ENCODE measurements at regions not wholly inside any gene's neighbourhood (a gene's known extent, or its start where the extent isn't known, plus 50 kb on each side); places are given as distances from the start of the nearest gene placed in this dataset.

DNA sequence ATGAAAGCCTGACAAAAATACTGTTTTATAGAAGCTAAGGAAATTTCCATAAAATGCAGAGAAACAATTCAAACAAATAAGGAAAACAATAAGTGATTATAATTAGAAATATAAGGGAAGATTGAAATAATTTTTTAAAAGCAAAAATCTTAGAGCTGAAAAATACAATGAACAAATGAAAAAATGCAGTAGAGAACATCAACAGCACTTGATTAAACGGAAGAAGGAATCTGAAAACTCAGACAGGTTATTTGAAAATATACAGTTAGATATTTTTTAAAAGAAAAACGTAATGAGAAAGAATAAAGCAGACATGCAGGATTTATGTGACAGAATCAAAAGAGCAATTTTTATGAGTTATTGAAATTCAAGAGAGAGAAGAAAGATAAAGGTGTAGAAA is 279.1 kb upstream of the MAGI2 start:
- ATAC-seq (ENCODE audit: poor library complexity), result no peak
- CTCF ChIA-PET, result no interaction called here
- no peaks in the 10 kb centered on the region for H3K36me3 ChIP-seq (ENCODE audit: insufficient read depth, low read length)
- intact Hi-C loops (cut with DNase I, micrococcal nuclease), result no loop called here
- Mint-ChIP-seq H3K27me3 (no peaks in the 10 kb centered on the region), H3K9me3 (peaks cover 21% of the 10 kb centered on the region), H3K4me1 (ENCODE audit: low read depth) (no peaks in the 10 kb centered on the region), H3K4me3 (no peak overlapping the region), H3K27ac (no peak overlapping the region), H3K36me3 (ENCODE audit: low read depth) (no peaks in the 10 kb centered on the region)
- H3K4me1 ChIP-seq (ENCODE audit: insufficient read depth, low read length), result no peaks in the 10 kb centered on the region
- no peaks in the 10 kb centered on the region for H3K27me3 ChIP-seq (ENCODE audit: control insufficient read depth in 1 of 2, insufficient read depth in 2 of 2, low read length in 2 of 2)
- H3K4me3 ChIP-seq (ENCODE audit: low read length), result no peak overlapping the region
- H3K9me3 ChIP-seq (ENCODE audit: control insufficient read depth in 1 of 2, insufficient read depth in 1 of 2, low read length in 2 of 2), result peaks cover 4 to 17% of the 10 kb centered on the region in 2 experiments
- POLR2A ChIA-PET, result no interaction called here
- no peak for TF ChIP-seq CTCF (IDR thresholded peaks at IDR 0.05)
- DNase-seq, result no peak
- H3K27ac ChIP-seq (ENCODE audit: low read depth in 1 of 2, low read length in 2 of 2), result no peak overlapping the region

DNA sequence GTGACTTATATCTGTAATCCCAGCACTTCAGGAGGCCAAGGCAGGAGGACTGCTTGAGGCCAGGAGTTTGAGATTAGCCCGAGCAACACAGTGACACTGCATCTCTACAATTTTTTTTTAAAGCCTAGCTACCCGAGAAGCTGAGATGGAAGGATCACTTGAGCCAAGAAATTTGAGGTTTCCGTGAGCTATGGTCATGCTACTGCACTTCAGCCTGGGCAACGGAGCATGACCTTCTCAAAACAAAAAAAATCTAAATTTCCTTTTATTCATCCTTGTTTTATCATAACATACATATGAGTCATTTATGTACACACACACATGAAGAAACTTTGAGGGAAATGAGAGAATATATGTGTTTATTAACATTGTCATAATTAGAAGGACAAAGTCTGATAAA is 277.5 kb upstream of the MAGI2 start:
- Mint-ChIP-seq H3K27ac (no peak overlapping the region), H3K9me3 (peaks cover 21% of the 10 kb centered on the region), H3K4me1 (ENCODE audit: low read depth) (no peaks in the 10 kb centered on the region), H3K36me3 (ENCODE audit: low read depth) (no peaks in the 10 kb centered on the region), H3K27me3 (no peaks in the 10 kb centered on the region), H3K4me3 (no peak overlapping the region)
- DNase-seq (no peak), ATAC-seq (ENCODE audit: poor library complexity) (no peak)
- intact Hi-C loops (cut with DNase I, micrococcal nuclease), result no loop called here
- POLR2A ChIA-PET, result no interaction called here
- Histone ChIP-seq H3K4me1 (ENCODE audit: insufficient read depth, low read length) (no peaks in the 10 kb centered on the region), H3K27ac (ENCODE audit: low read depth in 1 of 2, low read length in 2 of 2) (no peak overlapping the region), H3K9me3 (ENCODE audit: control insufficient read depth in 1 of 2, insufficient read depth in 1 of 2, low read length in 2 of 2) (peaks cover 4 to 17% of the 10 kb centered on the region in 2 experiments), H3K36me3 (ENCODE audit: insufficient read depth, low read length) (no peaks in the 10 kb centered on the region), H3K4me3 (ENCODE audit: low read length) (no peak overlapping the region), H3K27me3 (ENCODE audit: control insufficient read depth in 1 of 2, insufficient read depth in 2 of 2, low read length in 2 of 2) (no peaks in the 10 kb centered on the region)
- TF ChIP-seq CTCF (IDR thresholded peaks at IDR 0.05), result no peak
- CTCF ChIA-PET, result no interaction called here

GRCh38 chr7:79723833-79724618 is 270.6 kb upstream of the MAGI2 start:
- no peak for TF ChIP-seq CTCF (IDR thresholded peaks at IDR 0.05)
- Mint-ChIP-seq H3K4me1 (ENCODE audit: low read depth) (no peaks in the 10 kb centered on the region), H3K4me3 (no peak overlapping the region), H3K27ac (no peak overlapping the region), H3K9me3 (peaks cover 3% of the 10 kb centered on the region), H3K27me3 (no peaks in the 10 kb centered on the region), H3K36me3 (ENCODE audit: low read depth) (no peaks in the 10 kb centered on the region)
- ChIA-PET POLR2A (no interaction called here), CTCF (no interaction called here)
- intact Hi-C loops (cut with DNase I, micrococcal nuclease), result no loop called here
- no peak overlapping the region for H3K4me3 ChIP-seq (ENCODE audit: low read length)
- no peak overlapping the region for H3K27ac ChIP-seq (ENCODE audit: low read depth in 1 of 2, low read length in 2 of 2)
- no peaks in the 10 kb centered on the region for H3K27me3 ChIP-seq (ENCODE audit: control insufficient read depth in 1 of 2, insufficient read depth in 2 of 2, low read length in 2 of 2)
- H3K36me3 ChIP-seq (ENCODE audit: insufficient read depth, low read length), result no peaks in the 10 kb centered on the region
- no peaks in the 10 kb centered on the region for H3K4me1 ChIP-seq (ENCODE audit: insufficient read depth, low read length)
- peaks cover 0 to 5% of the 10 kb centered on the region in 2 experiments for H3K9me3 ChIP-seq (ENCODE audit: control insufficient read depth in 1 of 2, insufficient read depth in 1 of 2, low read length in 2 of 2)
- ATAC-seq (ENCODE audit: poor library complexity), result no peak
- DNase-seq, result no peak

Data from CD4-positive, alpha-beta T cell (primary cell).